ENCODE measurements at regions not wholly inside any gene's neighbourhood (a gene's known extent, or its start where the extent isn't known, plus 50 kb on each side); places are given as distances from the start of the nearest gene placed in this dataset.

DNA sequence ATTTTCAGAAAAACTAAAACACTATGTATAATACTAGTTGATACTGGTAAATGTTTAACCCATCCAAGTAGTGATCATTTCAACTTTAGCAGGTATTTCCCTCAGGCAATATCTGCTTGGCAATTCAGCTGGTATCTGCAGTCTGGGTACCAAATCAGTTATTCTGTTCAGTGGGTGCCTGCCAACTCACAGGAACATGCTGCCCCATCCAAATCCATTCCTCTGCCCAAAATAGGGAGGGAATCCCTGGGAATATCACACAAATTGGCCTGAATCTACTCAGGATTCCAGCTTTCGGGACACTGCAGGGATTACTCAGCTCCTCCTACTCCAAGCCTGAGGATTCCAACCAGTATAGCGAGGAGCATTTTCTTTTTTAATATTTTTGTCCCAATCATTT, 61.7 kb upstream of the PDE4D start:
- TF ChIP-seq, protein P1, sequence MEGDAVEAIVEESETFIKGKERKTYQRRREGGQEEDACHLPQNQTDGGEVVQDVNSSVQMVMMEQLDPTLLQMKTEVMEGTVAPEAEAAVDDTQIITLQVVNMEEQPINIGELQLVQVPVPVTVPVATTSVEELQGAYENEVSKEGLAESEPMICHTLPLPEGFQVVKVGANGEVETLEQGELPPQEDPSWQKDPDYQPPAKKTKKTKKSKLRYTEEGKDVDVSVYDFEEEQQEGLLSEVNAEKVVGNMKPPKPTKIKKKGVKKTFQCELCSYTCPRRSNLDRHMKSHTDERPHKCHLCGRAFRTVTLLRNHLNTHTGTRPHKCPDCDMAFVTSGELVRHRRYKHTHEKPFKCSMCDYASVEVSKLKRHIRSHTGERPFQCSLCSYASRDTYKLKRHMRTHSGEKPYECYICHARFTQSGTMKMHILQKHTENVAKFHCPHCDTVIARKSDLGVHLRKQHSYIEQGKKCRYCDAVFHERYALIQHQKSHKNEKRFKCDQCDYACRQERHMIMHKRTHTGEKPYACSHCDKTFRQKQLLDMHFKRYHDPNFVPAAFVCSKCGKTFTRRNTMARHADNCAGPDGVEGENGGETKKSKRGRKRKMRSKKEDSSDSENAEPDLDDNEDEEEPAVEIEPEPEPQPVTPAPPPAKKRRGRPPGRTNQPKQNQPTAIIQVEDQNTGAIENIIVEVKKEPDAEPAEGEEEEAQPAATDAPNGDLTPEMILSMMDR (IDR thresholded peaks at IDR 0.05) = no peak
- no peak for TF ChIP-seq POLR2A (IDR thresholded peaks at IDR 0.05)
